ENCODE measurements at regions not wholly inside any gene's neighbourhood (a gene's known extent, or its start where the extent isn't known, plus 50 kb on each side); places are given as distances from the start of the nearest gene placed in this dataset.

DNA sequence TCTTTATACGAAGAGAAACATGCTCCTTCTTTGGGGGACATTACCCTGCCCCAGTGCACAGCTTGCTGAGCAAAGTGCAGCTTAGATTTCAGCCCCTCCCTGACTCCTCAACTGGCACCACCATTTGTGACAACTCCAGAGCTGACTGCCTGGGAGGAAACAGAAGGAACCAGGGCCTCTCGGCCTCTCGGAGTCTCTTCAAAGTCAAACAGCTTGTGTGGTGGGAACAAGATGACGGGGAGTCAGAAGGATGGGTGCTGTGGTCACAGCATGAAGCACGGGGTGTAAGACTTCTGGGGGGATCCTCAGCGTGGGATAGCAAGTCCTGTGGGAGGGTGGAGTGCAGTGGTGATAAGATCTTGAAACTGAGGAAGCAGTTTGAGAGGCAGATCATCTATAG lies 123.5 kb upstream of the BCL2L14 start:
- no peak for TF ChIP-seq CTCF (IDR thresholded peaks at IDR 0.05 in 2 of 3, conservative IDR thresholded peaks at IDR 0.05 in 1 of 3; ENCODE audit: borderline replicate concordance in 1 of 3, insufficient read depth in 1 of 3, low read depth in 2 of 3, low read length in 2 of 3)
- TF ChIP-seq, protein P1, sequence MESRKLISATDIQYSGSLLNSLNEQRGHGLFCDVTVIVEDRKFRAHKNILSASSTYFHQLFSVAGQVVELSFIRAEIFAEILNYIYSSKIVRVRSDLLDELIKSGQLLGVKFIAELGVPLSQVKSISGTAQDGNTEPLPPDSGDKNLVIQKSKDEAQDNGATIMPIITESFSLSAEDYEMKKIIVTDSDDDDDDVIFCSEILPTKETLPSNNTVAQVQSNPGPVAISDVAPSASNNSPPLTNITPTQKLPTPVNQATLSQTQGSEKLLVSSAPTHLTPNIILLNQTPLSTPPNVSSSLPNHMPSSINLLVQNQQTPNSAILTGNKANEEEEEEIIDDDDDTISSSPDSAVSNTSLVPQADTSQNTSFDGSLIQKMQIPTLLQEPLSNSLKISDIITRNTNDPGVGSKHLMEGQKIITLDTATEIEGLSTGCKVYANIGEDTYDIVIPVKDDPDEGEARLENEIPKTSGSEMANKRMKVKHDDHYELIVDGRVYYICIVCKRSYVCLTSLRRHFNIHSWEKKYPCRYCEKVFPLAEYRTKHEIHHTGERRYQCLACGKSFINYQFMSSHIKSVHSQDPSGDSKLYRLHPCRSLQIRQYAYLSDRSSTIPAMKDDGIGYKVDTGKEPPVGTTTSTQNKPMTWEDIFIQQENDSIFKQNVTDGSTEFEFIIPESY (IDR thresholded peaks at IDR 0.05; ENCODE audit: extremely low read depth, insufficient replicate concordance, low read length), result no peak
- TF ChIP-seq EZH2phosphoT487 (IDR thresholded peaks at IDR 0.05; ENCODE audit: borderline replicate concordance), result no peak
- TF ChIP-seq POLR2A (IDR thresholded peaks at IDR 0.05; ENCODE audit: borderline replicate concordance, extremely low read depth, insufficient read depth, insufficient read length), result no peak
- no peak for TF ChIP-seq EZH2 (IDR thresholded peaks at IDR 0.05)
- no peak for TF ChIP-seq POLR2AphosphoS5 (IDR thresholded peaks at IDR 0.05; ENCODE audit: low read depth, low read length)
- no peak for TF ChIP-seq EGR1 (IDR thresholded peaks at IDR 0.05; ENCODE audit: low read depth)
- no peak for TF ChIP-seq FOSL1 (IDR thresholded peaks at IDR 0.05; ENCODE audit: low read depth)
- no peak for TF ChIP-seq CEBPB (IDR thresholded peaks at IDR 0.05; ENCODE audit: low read depth)
